ENCODE measurements at regions not wholly inside any gene's neighbourhood (a gene's known extent, or its start where the extent isn't known, plus 50 kb on each side); places are given as distances from the start of the nearest gene placed in this dataset.

DNA sequence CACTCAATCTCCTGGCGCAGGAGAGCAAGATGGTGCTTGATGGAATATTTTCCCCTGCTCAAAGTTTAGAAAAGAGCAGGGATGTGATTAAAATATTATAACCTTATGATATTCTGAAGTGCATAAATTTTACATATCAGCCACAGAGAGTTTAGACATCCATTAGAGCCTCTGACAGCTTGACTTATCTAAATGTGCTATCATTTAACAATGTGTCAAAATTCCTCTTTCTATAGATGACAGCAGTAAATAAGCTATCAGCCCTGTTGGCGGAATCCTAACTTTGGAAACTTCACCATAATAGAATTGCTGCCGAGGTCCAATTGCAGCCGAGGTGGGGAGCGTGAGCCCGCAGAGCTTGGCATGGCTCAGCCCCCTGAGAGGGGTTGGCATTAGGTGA lies 117.7 kb upstream of the MYL2 start:
- H3K27ac ChIP-seq = no peak overlapping the region
- TF ChIP-seq ZFX (IDR thresholded peaks at IDR 0.05) = no peak
- TF ChIP-seq, protein P1, sequence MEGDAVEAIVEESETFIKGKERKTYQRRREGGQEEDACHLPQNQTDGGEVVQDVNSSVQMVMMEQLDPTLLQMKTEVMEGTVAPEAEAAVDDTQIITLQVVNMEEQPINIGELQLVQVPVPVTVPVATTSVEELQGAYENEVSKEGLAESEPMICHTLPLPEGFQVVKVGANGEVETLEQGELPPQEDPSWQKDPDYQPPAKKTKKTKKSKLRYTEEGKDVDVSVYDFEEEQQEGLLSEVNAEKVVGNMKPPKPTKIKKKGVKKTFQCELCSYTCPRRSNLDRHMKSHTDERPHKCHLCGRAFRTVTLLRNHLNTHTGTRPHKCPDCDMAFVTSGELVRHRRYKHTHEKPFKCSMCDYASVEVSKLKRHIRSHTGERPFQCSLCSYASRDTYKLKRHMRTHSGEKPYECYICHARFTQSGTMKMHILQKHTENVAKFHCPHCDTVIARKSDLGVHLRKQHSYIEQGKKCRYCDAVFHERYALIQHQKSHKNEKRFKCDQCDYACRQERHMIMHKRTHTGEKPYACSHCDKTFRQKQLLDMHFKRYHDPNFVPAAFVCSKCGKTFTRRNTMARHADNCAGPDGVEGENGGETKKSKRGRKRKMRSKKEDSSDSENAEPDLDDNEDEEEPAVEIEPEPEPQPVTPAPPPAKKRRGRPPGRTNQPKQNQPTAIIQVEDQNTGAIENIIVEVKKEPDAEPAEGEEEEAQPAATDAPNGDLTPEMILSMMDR (conservative IDR thresholded peaks at IDR 0.05) = no peak

DNA sequence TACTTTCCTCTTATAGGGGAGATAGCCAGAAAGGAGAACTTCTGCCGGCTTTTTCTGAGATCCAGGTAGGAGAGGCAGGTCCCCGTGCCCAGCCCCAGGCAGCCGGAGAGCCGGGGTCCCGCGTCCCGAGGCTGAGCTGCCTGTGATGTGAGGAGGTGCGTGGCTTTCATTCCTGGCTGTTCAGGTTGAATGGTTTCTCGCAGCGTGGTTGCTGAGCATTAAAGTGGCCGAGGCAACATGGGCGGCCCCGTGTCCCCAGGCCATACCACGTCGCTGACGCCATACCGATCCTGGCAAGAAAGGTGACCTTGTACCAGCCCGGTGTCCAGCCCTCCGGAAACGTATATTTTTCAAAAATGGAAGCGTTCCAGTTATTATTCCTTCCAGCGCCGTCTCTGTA lies 116.7 kb upstream of the MYL2 start:
- peak overlapping the region; percentile 30; the same call in 1 of the 2 replicates for H3K27ac ChIP-seq
- no peak for TF ChIP-seq ZFX (IDR thresholded peaks at IDR 0.05)
- TF ChIP-seq, protein P1 (conservative IDR thresholded peaks at IDR 0.05) = no peak

DNA sequence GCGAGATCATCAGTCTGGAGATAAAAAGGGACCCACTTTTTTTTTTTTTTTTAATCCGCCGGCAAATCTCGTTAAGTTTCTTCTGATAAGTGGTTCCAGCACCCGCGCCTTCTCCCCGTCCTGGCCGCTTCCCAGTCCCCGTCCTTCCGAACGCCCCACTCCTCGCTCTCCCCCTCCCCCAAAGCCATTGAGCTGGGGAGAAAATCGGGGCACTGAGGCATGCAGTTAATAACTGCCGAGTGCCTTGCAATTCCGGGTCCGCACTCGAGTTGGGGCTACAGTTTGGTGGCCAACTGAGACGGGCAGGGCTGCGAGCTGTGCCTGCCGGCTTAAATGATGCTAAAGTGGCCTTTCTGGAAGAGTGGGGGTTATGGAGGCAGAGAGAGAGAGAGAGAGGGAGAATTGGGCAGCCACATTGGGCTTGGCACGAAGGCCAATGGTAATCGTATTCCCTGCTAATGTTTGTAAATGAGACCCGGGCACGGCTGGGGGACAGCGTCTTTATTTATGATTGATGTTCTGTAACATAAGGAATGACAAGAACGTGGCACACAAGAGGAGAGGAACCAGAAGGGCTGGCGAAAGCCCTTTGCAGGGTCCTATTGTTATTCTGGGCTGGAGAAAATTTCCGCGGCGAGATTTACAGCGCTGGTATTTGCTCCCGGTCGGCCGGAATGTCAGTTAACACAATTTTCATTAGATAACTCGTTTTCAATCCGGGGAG lies 115.4 kb upstream of the MYL2 start:
- no peak for TF ChIP-seq ZFX (IDR thresholded peaks at IDR 0.05)
- TF ChIP-seq, protein P1 (conservative IDR thresholded peaks at IDR 0.05) = no peak
- no peak overlapping the region for H3K27ac ChIP-seq

DNA sequence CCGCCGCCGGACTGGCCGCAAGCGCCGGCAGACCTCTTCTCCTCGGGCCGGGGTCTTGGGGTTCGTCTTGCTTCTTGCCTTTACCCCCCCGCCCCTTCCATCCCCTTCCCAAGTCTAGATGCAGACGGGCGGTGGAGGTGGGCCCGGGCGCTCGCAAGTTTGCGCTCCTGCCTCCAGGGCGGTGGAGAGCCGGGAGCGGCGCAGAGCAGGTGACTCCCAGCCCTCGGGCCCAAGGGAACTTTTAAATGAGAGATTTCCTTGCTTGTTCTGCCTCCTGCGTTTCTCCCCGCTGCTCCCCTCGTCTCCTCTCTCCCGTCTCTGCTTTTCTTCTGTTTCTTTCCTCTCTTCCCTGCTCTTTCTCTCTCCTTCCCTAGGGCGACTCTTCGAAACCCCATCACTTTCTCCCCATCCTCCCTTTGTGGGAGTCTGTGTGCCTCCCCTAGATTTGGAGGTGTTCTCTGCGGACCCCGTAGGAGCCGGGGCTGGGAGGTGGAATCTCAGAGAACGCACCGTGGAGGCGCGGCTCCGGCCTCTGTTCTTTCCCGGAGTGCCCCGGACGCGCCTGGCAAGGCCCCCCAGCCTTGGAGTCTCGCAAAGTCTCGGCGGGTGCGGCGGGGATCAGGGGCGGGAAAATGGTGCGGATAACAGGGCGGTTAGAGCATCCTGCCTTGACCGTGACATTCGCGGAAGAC lies 114.7 kb upstream of the MYL2 start:
- no peak for TF ChIP-seq ZFX (IDR thresholded peaks at IDR 0.05)
- no peak overlapping the region for H3K27ac ChIP-seq

DNA sequence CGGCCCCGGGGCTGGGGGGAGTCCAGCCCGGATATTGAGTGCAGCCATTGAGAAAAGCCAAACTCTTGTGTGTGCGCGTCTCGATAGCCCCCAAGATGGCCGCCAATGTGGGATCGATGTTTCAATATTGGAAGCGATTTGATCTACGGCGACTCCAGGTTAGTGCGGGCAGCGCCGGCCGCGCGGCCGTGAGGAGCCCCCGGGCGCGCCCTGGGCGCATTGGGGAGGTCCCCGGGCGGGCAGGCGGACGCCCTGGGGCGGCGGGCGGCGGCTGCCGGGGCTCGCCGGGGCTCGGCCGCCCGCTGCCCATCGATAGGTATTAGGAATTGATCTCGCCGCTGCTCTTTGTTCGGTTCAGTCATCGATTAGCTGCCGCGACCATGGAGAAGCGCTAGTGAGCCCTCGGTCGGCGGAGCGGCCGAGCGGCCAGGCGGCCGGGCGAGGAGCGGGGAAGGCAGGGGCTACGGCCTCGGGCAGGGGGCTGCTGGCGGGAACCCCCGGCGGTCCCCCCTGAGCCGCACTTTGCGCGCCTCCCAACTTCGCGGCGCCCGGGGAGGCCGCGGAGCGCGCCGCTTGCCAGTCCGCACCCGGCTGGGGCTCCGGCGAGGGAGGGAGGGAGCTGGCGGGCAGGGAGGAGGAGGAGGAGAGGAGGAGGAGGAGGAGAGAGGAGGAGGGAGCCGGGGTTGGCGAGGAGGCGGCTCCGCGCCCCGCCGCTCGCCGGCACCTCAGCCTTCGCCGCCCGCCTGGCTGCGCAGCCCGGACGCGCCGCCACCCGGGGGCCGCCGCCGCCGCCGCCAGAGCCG lies 113.9 kb upstream of the MYL2 start, which contains the start of gene CUX2:
Gene CUX2 (plus strand): TSS at position 83 of the 803 bp plus-strand sequence.
- no peak within 1 kb of the TSS; the same call in 1 of the 2 replicates for H3K27ac ChIP-seq
- TF ChIP-seq ZFX (IDR thresholded peaks at IDR 0.05) = no peak
- TF ChIP-seq, protein P1 (conservative IDR thresholded peaks at IDR 0.05) = no peak

DNA sequence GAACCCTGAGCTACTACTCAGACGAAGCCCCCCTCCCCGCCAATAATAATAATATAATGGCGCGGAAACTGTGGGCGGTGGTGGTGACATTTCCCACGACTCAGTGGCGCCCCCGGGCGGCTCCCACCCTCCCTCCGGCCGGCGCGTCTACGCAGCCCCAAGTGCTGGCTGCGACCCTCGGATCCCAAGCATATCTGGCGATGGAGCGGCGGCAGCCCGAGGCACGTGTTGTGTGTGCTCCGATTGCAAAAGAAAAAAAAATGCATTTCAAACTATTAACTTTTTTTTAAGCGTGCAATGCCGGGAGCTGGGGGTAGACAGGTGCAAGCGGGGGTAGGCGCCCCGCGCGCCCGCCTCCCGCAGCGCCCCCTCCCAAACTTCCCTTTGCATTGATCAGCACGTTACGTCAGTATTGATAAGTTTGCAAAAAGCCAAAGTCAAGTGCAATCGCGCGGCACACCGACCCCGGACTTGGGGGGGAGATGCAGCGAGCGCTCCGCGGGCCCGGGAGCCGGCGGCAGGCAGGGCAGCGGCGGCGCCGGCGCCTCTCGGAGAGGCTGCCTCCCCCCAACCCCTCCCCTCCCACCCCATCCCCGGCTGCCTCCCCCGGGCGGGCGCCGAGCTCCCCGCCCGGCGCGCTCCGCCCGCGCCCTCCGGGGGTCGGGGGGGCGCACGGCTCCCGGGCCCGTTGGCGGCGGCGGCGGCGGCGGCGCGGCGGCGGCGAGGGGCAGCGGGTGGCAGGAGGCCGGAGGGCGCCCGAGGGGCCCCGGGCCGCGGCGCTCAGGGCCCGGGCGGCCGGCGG lies 113.1 kb upstream of the MYL2 start:
- no peak overlapping the region for H3K27ac ChIP-seq
- no peak for TF ChIP-seq ZFX (IDR thresholded peaks at IDR 0.05)
- TF ChIP-seq, protein P1 (conservative IDR thresholded peaks at IDR 0.05) = no peak; the same call in 1 of the 2 replicates

DNA sequence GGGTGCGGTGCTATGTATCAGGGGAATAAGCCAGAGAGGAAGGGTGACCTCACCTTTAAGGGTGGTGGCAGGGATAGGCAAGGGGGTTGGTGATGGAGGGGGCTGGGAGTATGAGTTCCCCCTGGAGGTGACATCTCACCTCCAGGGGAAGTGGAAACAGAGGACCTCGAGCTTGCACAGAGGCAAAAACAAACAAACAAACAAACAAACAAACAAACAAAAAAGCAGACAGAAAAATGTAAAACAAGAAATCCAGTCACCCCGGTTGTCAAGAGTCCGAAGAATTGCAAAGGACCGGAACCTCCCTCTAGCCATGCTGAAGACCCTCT lies 112.2 kb upstream of the MYL2 start:
- TF ChIP-seq, protein P1 (conservative IDR thresholded peaks at IDR 0.05) = no peak
- no peak for TF ChIP-seq ZFX (IDR thresholded peaks at IDR 0.05)
- H3K27ac ChIP-seq = no peak overlapping the region
